HG03378 (cell line): ENCODE measurements at regions not wholly inside any gene's neighbourhood (a gene's known extent, or its start where the extent isn't known, plus 50 kb on each side); places are given as distances from the start of the nearest gene placed in this dataset.

ENCODE experiments used
- ATAC-seq: cut with Tn5 transposase; IDR thresholded peaks from one replicate; pipeline ENCODE4 v1.9.1; 2021; ENCODE audit warnings: mild to moderate bottlenecking, moderate library complexity; ENCODE audit not compliant: unreplicated experiment

DNA sequence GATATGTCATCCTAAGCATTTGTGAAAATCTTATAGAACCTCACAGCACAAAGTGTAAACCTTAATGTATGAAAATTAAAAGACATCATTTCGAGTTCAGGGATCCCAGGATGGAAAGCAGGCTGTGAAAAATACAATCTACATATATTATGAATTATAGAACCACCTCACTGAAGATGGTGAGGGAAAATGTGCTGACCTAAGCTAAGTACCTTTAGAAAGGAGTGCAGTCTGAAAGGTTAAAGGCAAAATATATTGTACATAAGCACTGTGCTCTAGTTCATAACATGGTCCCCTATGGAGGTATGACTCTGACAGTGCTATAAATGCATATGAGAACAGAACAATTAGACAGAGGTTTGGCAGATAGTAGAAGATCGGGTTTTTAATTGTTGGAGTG lies 368.6 kb downstream of the TMA16 start:
- no peak for ATAC-seq

DNA sequence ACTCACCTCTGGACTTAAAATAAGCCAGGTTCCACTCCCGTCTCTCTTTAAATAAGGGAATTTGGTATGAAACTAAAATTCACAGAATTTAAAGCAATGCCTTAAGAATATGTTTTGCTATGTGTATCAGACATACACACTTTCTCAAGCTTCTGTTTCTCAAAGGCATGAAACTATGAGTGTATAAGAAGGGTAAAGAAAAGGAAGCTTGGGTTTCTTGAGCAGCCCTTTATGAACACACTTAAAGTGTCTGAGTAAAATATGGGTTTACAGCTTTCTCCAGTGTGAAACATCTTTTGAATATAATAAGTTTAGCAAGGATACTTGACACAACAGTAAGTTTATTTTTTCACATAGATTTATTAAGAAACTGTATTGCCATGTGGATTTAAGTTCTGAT lies 370.5 kb downstream of the TMA16 start:
- ATAC-seq: no peak

DNA sequence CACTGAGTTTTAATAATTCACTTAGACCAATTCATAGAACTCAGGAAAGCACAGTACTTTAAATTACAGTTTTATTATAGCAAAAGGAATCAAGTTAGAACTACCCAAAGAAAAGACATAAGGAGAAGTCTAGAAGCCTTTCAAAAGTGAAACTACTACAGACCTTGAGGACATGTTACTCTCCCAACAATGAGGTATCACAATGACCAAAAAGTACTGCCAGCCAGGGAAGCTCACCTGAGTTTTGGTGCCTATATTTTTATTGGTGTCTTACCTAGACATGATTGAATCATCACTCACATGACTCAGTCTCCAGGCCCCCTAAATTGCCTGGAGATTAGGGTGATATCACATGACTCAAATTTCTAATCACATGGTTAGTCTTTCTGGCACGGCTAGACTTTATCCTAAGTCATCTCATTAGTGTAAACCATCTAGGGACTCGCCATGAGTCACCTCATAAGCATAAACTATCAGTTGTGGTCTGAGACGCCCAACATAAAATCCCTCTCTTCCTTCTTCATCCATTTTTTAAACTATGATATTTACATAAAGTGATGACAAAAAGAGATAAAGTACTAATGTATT lies 372.3 kb downstream of the TMA16 start:
- ATAC-seq: peak; percentile 76

DNA sequence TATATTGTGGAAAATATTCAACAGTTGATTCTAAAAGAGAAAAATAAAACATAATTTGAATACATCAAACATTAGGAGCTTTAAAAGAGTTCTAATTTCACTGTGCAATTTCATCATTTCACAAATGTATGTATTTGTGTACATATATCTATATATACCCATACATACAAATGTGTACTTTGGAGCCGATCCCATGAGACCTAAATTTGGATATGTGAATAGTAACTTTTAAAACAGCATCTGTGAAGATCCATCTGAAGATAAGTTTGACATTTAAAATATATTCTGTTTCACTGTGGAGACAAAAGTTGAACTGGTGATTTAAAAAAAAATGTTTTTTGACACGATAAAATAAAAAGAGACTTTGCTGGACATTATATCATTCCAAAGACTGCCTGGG lies 374.0 kb downstream of the TMA16 start:
- no peak for ATAC-seq

DNA sequence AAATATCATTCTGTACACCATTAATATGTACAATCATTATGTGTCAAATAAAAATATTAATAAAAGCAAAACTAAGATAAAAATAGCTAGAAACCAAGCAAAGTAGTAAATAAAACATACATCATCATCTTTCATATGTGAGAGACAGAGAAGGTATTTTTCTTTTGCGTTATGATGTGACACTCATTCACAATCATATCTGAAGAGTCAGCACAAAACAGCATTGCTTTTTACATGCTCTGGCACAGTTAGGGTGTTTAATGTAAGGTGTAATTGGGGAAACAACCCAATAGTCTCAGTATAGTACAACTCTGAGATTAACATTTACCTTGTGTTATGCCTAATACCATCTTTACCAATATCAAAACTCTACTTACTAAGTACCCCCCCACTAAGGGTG lies 376.6 kb downstream of the TMA16 start:
- ATAC-seq: no peak

DNA sequence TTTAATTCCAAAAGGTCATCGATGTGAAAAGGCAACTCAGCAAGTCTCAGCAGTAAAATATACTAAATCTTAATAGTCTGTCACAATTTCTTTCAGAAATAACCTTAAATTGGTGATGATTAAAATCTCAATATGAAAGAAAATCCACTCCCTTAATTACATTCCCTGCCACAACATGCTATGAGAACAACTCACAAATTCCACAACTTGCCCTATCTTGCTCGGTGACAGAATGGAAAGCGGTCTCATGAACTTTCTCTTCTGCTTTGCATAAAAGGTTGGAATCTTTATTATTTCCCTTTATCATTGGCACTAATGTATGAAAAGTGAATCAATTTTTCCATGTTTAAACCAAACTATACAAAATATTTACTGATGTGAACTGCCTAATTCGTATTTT lies 380.8 kb downstream of the TMA16 start:
- ATAC-seq: no peak

DNA sequence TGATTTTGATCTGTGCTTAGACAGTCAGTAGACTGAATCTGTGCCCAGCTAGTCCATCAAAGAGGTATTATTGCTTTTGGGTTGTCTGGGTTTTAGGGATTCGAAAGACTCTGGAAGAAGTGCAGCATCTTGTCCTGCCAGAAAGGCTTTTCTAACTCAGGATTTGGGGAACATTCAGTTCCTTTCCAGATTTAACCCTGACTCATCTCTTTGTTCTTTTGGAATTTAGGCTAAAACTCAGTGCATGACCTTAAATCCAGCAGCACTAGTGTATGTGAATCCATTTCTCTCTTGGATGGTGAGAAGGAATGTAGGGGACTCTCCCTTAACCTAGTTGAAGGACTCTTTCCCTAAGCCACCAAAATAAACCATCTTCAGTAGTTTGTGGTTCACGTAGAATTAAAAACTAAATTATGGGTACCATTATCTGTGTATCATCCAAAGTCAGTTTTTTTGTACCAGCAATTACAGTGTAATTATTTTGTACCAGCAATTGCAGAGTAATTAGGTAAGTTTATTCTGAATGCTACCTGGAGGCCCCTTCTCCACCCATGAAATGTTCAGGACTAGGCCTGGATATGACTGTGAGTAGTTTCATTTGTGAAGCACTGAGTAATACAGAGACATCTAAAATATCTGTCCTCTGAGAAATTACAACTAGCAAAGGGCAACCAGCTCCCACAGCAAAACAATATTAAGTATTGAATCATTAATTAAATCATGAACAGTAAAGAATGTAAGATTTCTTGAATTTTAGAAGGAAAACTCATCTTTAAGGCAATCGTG lies 384.0 kb downstream of the TMA16 start:
- ATAC-seq: no peak

DNA sequence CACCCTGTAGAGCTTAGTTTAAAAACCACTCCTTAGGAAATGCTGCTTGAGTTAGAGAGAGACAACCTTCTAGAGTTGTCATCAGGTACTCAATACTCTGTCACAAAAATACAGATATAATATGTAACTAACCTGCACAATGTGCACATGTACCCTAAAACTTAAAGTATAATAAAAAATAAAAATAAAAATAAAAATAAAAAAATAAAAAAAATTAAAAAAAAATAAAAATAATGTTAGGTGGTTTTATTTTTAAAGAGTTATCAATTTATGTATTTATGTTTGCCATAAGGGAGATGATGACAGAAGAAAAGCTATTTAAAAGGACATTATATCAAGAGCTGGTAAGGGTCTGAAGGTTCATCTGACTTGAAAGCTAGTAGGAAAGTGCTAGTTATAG lies 397.9 kb downstream of the TMA16 start:
- no peak for ATAC-seq

DNA sequence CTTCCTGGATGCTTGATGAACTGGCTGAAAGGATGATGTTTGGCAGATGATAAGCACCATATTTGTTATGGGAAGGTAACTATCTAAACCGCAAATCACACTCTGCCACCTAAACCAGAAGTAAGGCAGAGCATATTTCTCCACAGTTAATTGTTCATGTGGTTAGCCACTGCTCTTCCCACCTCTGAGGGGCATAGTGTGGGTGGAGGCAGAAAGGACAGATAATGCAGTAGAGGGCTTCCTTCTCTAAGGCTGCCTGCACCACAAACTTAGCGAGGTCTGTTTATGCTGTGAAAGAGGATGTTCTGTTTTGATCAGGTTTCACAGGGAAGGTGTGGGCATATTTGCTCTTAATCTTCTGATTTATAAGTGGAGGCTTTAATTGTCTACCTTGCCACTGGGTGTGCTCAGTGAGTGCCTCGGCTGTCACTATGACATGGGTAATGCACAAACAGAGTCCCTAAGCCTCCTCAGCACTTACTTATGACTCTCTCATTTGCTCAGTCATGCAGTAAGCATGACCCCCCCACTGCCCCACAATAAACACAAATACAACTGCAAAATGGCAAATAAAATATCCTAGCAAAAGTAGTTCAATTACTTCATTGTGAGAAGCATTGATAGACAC lies 401.0 kb downstream of the TMA16 start:
- no peak for ATAC-seq

DNA sequence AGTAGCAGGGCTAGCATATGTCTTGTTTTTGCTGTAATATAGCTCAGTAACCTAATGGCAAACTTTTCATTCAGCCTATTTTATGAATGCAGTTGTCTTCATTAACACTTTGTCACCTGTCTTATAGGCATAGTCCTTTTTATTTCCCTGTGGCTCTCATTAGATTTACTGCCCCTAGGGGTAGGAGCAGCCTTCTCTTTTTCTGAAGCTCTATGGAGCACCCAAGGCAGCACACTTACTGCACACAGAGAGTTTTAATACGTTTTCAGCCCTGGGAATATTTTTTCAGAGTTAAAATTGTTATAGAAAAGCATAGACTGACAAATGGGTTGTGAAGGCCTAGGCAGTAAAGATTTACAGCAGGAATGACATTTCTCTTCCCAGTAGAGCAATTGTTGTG lies 406.8 kb downstream of the TMA16 start:
- no peak for ATAC-seq

DNA sequence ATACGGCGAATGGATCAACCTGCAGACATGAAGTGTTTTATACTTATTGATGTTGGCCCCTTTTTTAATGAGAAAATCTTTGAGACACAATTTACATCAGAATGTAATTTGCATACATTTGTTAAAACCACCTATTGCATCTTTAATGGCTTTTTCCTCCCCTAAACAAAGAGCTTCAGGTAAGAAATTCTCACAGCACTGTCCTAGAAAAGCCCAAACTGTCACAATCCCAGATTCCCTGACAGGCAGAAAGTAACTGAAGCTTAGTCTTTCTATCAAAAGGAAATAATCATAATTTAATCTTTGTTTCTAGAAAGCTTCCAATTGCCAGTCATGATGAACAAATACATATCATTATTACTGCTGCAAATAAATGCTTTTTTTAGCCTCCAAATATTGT lies 407.9 kb downstream of the TMA16 start:
- ATAC-seq: no peak

DNA sequence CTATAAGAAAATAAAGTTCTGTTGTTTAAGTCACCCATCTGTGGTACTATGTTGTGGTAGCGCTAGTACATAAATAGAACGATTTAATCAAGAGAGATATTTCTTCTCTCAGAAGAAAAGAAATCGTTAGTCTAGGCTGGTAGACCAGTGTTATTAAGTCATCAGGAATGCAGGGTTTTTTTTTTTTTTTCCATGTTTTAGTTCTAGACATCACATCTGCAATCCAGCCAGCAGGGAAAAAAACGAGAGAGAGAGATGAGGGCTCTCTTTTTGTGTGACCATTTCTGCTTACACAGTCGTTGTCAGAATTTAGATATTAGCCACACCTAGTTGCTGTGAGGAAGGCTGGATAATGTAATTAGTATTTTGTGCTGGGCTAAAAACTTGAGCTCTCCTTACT lies 417.4 kb downstream of the TMA16 start:
- ATAC-seq: no peak

DNA sequence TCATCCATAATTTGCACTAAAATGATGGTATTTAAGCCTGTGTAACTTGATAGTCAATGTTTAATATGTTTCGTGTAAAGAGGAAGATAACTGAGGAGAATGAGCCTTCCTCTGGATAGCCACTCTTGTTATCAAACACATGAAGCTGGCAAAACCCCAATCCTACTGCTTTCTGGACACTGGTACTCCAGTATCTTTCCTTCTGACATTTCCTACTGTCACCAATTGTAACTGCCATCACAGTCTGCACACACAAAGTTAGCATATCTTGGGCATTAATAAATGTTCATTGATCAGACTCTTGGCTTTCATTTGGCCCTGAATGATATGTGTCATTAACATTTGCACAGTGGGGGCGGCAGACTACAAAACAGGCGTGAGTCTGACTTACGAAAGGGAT lies 419.1 kb downstream of the TMA16 start:
- no peak for ATAC-seq

DNA sequence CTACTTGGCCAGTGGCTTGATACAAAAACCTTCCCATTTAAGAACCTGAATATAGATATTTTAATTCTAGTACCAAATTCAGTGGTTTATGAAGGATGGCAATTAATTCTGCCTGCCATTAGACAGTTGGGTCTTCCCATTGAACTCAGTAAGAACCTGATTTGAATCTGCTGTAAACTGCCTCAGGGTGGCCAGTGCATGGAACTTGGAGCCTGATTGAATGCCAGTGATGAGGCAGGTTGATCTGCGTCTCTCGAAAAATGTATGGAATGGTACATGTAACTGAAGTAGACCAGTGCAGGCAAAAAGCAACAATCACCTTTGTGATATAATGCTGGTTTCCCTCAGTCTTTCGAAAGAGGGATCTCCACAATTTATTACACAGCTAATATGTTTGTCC lies 421.4 kb downstream of the TMA16 start:
- ATAC-seq: no peak

DNA sequence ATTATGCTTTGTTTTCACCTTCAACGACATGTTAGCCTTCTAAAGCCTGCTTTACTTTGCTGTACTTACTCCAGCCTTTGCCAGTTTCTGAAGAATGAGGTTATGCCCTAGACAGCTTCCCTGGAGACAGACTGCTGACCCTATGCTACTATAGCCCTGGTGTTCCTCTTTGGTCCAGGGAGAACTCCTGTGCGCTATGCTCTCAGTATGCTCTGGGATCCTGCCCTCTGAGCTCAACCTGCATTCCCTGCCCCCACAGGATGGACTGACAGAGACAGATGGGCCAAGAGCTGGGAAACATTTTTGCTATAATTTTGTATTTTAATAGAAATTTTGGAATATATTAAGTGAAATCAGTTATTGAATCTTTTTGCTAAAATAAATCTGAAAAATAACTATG lies 425.9 kb downstream of the TMA16 start:
- ATAC-seq: no peak

DNA sequence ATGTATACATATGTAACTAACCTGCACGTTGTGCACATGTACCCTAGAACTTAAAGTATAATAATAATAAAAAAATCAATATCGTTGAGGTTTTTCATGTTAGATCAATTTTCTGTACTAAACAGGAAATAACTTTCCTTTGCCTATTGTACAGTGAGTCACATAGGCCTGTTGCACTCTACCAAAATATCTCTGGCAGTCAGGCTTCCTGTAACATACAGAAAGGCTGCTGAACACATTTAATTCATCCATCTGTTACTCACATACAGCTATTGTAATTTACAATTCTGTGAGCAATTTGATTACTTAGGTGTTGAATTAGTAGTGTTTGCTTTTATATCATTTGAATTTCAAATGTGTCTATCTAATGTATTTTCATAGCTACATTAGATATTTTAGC lies 427.8 kb downstream of the TMA16 start:
- ATAC-seq: no peak

DNA sequence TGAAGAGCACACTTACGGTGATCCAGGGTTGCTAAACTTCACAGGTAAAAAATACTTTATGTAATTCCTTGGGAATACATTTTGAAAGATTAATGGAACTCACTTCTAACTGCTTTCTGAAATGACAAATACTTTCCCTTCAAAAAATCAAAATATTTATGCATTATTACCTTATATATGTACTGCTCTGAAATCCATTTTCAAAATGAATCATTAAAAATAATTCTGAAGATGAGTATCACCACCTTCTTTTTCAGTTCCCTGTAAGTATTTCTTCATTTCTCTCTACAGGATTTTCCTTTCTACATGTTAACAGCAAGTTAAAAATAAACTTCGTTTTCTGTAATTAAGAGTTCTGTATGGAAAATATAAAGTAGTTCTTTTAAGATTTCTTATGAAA lies 428.6 kb downstream of the TMA16 start:
- ATAC-seq: no peak

DNA sequence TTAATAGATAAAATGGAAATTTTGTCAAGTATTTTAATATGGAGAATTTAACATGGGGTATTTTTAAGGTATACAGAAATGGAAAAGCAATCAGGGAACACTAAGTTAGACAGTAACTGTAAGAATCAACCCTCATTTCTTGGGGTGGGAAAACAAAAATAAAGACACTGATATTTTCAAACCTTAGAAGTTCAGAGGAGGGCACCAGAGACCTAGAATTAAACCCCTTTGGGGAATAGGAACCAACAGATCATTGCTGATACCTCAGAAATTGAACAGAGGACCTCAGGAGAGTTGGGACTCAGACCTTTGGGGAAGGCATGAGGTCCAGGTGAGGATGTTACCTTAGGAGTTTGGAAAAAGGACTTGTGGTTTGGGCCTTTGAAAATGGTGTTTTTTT lies 435.6 kb downstream of the TMA16 start:
- no peak for ATAC-seq

DNA sequence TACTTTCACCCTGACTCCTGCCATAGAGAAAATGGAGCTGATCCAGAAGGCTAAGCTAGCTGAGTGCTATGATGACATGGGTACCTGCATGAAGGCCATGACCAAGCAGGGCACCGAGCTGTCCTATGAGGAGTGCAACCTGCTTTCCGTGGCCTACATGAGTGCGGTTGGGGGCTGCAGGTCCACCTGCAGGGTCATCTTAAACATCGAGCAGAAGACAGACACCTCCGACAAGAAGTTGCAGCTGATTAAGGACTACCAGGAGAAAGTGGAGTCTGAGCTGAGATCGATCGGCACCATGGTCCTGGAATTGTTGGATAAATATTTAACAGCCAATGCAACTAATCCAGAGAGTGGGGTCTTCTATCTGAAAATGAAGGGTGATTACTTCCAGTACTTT lies 438.0 kb downstream of the TMA16 start:
- ATAC-seq: no peak

DNA sequence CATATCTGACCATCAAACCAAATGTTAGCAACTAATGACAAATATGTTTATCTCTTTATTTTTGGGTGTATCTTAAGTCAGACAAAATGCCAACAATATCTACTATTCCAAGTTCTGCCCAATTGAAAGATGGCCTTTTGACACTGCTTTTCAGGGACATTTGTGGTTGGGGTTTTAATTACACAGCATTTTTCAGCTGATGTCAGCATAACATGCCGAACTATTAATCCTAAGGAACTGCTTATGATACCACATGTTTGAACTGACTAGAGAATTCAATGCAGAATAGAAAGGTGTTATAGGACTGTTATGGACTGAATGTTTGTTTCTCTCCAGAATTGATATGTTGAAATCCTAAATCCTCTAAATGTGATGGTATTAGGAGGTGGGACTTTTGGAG lies 445.1 kb downstream of the TMA16 start:
- ATAC-seq: no peak

DNA sequence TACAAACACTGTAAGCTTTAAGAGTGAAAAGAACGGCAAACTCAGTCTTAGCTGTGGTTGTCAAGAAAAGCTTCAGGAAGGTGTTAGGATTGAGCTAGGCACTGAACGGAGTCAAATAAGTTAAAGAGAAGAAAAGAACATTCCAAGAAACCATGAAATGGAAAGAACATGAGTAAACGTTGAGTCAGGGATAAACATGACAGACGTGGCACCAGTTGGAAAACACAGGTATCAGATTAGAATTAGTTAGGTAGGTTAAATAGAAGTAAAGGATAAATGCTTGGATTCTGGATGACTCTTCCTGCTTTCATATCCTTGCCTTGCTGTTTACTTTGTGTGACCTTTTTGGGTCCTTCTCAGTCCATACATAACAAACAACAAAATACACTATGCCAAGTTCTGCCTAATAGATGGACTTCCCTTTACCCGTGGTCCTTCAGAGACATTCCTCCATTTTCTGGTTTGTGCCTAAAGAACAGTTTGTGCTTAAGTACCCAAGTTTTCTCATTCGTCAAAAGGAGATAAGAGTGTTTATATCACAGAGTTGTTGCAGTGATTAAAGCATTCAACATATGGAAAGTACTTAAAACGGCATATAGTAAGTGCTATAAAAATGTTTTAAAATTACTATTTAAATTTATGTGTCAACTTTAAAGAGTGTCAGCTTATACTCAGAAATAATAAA lies 446.9 kb downstream of the TMA16 start:
- ATAC-seq: no peak

DNA sequence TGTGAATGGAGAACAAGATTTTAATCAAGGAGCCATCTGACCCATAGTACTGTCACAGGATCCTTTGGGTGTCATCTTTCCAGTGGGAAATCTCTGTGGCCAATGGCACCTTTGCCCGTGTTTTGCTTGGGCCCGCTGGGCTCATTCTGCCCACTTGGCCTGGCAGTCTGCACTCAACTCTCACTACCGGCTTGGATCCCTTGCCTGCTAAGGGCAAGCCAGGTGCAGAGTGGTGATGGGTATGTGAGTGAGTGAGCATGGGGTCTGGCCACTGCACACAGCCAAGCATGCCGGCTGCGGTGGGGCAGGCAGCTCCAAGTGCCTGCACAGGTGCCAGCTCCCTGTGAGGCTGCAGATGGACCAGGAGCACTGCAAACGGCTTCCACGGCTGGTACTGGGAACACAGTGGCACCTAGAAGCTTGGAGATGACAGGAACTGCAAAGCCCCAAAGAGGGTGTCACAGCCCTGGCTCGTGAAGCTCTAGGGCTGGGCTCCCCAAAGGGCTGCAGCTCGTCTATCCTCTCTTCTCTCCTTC lies 454.5 kb downstream of the TMA16 start:
- ATAC-seq: no peak
